CD4-positive, alpha-beta T cell treated with Interleukin-15 for 4 hours (primary cell): ENCODE measurements at regions not wholly inside any gene's neighbourhood (a gene's known extent, or its start where the extent isn't known, plus 50 kb on each side); places are given as distances from the start of the nearest gene placed in this dataset.

Experiments
- DNase-seq: peaks from one replicate; pipeline ENCODE4 v3.0.0-alpha.2; 2020; ENCODE audit warnings: low spot score

DNA sequence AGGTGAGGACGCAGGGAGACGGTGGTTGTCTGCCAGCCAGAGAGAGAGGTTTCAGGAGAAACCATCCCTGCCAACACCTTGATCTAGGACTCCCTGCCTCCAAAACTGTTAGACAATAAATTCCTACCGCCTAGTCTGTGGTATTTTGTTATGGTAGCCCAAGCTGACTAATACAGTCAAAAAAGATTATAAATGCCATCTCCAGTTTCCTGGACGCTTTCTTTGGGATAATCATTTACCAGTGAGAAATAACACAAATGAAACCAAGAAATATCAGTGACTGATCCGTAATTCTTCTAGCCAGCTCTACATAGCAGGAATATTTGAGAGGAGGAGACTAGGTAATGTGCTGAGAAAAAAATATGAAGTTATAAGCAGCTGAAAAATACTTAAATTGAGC is 707.8 kb upstream of the LMCD1 start:
- DNase-seq = no peak

DNA sequence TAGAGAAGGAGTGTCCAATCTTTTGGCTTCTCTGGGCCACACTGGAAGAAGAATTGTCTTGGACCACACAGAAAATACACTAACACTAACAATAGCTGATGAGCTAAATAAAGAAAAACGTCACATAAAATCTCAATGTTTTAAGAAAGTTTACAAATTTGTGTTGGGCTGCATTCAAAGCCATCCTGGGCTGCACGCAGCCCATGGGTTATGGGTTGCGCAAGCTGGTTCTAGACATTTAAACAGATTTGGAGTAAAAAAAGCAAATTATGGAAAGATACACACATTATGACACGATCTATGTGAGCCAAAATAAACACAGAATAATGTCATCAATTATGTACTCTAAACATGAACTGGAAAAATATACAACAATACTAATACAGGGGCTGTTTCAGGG is 703.3 kb upstream of the LMCD1 start:
- no peak for DNase-seq

GRCh38 chr3:7800006-7800780 is 701.4 kb upstream of the LMCD1 start:
- DNase-seq = no peak

GRCh38 chr3:7812490-7812889 is 689.1 kb upstream of the LMCD1 start:
- DNase-seq = no peak

DNA sequence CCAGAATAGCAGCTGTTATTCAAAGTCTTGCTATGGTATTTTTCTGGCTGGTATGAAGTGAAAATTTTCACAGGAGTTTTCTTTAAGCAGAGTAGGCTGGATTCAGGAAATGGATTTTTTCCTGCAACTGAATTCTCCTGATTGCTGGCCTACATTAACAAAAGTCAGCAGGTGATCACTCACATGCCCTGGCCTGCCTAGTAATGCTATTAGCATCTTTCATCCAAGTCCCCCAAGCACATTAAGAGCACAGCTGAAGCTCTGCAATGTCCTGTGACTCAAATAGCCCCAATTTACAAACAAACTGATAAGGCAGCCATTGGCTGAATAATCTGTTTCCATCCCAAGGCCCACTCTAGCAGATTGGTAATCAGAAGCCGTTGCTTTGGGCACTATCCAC is 688.3 kb upstream of the LMCD1 start:
- no peak for DNase-seq

GRCh38 chr3:7817239-7817638 is 684.4 kb upstream of the LMCD1 start:
- DNase-seq = no peak

GRCh38 chr3:7820969-7821368 is 680.7 kb upstream of the LMCD1 start:
- no peak for DNase-seq

DNA sequence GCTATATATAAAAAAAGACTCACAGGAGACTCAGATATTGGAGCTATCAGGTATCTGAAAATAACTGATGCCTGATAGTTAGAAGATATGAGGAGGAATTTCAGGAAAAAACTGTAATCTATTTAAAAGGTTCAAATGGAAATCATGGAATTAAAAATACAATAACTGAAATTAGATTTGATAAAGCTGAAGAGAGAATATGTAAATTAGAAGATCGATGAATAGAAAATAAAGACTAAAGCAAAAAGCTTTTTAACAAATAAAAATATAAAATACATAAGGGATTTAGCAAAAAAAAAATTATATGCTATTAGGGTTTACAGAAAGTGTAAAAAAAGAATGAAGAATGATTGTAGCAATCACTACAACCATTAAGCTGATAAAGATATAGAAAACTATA is 679.8 kb upstream of the LMCD1 start:
- no peak for DNase-seq

DNA sequence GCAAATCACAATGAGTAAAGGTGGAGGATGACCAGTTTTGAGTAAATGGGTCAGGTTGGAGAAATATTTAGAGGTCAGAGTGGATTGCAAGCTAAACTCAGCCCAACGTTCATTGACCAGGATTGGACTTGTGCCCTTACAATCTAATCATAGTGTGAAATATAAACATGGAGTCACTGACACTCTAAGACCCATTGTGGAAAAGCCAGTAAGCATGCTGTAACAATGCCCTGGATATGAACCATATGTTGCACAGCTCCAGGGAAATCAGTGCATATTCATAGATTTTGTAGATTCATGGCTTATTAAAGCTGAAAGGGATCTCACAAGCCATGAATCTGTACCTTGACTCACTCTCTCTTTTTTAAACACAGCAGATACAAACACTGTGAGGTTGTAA is 660.2 kb upstream of the LMCD1 start:
- no peak for DNase-seq

DNA sequence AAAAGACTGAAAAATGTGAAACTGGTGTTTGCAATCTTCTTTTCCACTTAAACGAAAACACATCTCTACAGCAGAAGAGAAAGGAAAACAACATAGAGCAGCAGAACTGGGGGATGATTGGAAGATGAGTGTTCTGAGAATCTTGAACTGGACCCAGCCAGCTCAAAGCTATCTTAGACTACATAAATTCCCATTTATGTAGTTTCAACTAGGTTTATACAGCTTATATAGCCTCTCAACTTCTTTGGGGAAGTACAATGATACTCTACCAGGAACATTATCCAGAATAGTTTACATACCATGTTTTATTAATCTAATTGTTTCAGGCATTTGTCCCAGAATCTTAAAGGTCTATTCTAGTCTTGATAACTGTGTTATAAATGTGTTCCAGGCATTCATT is 658.2 kb upstream of the LMCD1 start:
- no peak for DNase-seq

DNA sequence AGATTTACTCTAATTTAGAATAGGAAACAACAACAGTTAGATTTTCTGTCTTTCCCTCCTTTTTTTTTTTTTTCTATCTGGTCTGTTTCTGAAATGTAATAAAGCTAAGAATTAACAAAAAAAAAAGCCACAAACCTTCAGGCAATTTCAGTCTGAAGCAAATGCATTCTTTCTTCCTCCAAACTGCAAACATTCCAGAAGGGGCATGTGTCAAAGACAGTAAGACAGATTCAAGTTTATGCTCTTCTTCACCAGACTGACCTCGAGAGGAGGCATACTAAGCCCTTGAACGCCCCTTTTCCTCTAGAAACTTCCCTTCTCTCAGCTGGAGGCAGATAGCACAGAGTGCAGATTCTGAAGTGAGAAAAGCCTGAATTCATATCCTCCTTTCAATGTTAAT is 654.6 kb upstream of the LMCD1 start:
- no peak for DNase-seq

DNA sequence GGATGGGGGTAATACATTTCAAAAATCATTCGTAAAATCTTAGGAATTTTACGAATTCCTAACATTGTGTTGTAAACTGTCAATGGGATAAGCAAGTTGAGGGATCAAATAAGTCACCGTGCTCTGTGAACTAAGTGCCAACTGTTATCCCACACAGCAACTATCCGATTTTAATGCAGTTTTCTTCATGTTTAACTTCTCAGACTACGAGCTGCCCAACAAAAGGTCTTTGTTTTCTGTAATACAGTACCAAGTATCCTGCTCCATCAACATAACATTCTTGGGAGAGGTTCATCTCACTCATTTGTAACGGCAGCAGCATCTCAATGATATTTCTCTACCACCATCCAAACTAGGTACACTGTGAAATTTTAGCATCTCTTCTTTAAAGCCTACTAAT is 654.1 kb upstream of the LMCD1 start:
- no peak for DNase-seq

DNA sequence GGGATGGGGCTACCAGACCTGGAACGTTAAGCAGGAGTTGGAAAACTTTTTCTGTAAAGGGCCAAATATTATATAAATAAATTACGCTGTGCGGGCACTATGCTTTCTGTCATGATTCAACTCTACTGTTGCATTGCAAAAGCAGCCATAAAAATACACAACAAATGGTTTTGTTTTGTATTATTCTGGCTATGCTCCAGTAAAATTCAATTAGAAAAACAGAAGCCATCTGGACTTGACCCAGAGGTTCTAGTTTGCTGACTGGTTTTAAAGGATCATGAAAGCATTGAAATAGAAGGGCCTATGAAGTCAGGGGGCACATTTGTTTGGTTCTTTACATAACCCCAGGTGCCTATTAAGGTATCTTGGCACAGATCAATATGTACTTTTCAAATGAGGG is 647.4 kb upstream of the LMCD1 start:
- DNase-seq = no peak

DNA sequence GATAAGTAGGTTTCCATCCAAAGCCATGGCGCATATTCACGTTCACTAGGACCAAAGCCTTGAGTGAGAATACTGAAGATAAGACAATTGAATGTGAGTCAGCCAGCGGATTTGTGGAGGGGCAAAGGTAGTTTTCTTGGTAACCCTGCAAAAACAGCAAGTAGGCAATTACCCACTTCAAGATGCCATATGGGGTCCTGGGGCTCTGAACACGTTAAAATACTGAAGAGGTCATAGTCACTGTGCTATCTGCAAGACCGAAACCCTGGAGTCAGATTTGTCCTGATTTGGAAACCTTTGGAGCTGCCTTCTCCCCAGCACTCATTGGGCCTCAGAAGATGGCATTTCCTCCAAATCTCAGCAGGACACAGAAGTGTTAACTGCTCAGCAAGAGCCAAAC is 646.9 kb upstream of the LMCD1 start:
- DNase-seq = no peak

DNA sequence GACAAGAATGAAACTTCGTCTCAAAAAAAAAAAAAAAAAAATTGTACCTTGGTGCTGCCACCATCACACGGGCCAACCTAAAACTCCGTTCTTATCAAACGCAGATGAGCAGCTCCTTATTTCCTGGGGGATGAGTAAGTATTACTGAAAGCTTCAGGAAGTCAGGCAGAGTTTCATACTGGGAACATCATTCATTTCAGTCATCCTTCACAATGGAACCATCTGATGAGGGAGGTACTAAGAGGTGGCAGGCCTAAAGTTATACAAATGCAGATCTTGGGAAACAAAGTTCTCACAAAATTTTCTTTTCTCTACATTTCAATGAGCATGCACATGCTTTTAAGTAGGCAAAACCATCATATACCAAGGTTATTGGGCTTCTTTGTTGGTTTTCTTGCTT is 636.0 kb upstream of the LMCD1 start:
- DNase-seq = no peak

DNA sequence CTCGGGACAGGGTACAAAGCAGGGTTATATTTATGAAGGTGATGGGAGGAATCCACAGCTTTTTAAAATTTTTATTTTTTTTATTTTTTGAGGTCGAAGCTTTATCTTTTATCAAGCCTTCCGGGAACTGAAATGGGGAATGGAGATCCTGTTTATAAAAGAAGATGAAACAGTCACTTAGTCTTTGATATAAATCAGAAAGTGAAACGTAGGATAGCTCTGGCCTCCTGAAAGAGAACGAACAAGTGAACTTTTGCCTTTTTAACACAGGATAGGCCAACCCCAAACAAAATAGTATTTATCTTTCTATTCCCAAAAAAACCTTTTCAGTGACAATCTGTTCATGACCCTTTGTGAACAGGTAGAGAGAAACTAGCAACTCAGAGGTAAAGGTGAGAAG is 634.0 kb upstream of the LMCD1 start:
- no peak for DNase-seq

- DNase-seq = no peak
Observed at GRCh38 chr3:7871003-7871560, 630.5 kb upstream of the LMCD1 start.

GRCh38 chr3:7874116-7874515 is 627.5 kb upstream of the LMCD1 start:
- DNase-seq = no peak

GRCh38 chr3:7875925-7876324 is 625.7 kb upstream of the LMCD1 start:
- DNase-seq = no peak

- peak; percentile 50 for DNase-seq
Observed at GRCh38 chr3:7876741-7877297, 624.8 kb upstream of the LMCD1 start.

DNA sequence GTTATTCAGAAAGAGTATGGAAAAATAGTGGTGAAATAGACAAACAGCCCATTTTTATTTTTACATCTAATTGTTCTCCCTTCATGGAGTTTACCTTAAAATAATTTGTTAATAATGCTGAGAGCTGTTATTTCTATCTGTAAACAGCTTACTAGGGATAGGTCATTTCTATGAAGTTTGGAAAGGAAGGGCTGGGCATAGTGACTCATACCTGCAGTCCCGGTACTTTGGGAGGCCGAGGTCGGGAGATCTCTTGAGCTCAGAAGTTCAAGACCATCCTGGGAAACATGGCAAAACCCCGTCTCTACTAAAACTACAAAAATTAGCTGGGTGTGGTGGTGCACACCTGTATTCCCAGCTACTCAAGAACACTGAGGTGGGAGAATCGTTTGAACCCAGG is 624.3 kb upstream of the LMCD1 start:
- no peak for DNase-seq

GRCh38 chr3:7879572-7879971 is 622.1 kb upstream of the LMCD1 start:
- no peak for DNase-seq

- DNase-seq = no peak
Observed at GRCh38 chr3:7881946-7882345, 619.7 kb upstream of the LMCD1 start.

- DNase-seq = no peak
Observed at GRCh38 chr3:7897655-7898054, 604.0 kb upstream of the LMCD1 start.
